Endothelial cell of umbilical vein (primary cell): ENCODE measurements at regions not wholly inside any gene's neighbourhood (a gene's known extent, or its start where the extent isn't known, plus 50 kb on each side); places are given as distances from the start of the nearest gene placed in this dataset.

ENCODE experiments used
- CTCF ChIP-seq, 2 donors: IDR thresholded peaks; 1 replicate in 1 of 2; 2 replicates in 1 of 2; pipeline ENCODE4 v1.5.1; 2011; ENCODE audit warnings: low read length in 2 of 2, mild to moderate bottlenecking in 2 of 2, moderate library complexity in 2 of 2, control low read depth in 1 of 2, inconsistent platforms in 1 of 2, low read depth in 1 of 2; ENCODE audit not compliant: insufficient read depth in 1 of 2; ENCODE audit errors: extremely low read depth in 1 of 2
- EZH2 ChIP-seq: IDR thresholded peaks from 2 replicates; pipeline ENCODE4 v1.6.1; 2012; ENCODE audit warnings: borderline replicate concordance, low read depth, mild to moderate bottlenecking, moderate library complexity, low read length, inconsistent platforms; ENCODE audit not compliant: severe bottlenecking
- FOS ChIP-seq: IDR thresholded peaks from 2 replicates; pipeline ENCODE4 v1.6.1; 2011; ENCODE audit warnings: mild to moderate bottlenecking, low read length, moderate library complexity, borderline replicate concordance; ENCODE audit not compliant: insufficient read depth
- GATA2 ChIP-seq: IDR thresholded peaks from 2 replicates; pipeline ENCODE4 v1.7.0; 2011; ENCODE audit warnings: low read depth, mild to moderate bottlenecking, moderate library complexity, mixed read lengths, low read length; ENCODE audit not compliant: insufficient read length, insufficient read depth
- JUN ChIP-seq: IDR thresholded peaks from 2 replicates; pipeline ENCODE4 v1.6.1; 2011; ENCODE audit warnings: borderline replicate concordance, low read depth; ENCODE audit not compliant: insufficient read length, insufficient read depth
- MAX ChIP-seq: IDR thresholded peaks from 2 replicates; pipeline ENCODE4 v1.6.1; 2011; ENCODE audit not compliant: insufficient read depth, insufficient read length
- MYC ChIP-seq: IDR thresholded peaks from one replicate; pipeline ENCODE4 v1.6.1; 2011; ENCODE audit warnings: mild to moderate bottlenecking, low read depth, low read length
- POLR2A ChIP-seq: IDR thresholded peaks from 2 replicates; pipeline ENCODE4 v1.6.1; 2012; ENCODE audit warnings: low read depth, mild to moderate bottlenecking, control low read depth, low read length
- POLR2AphosphoS5 ChIP-seq: IDR thresholded peaks from 2 replicates; pipeline ENCODE4 v1.6.1; 2012; ENCODE audit warnings: low read depth, mild to moderate bottlenecking, control low read depth, low read length, moderate library complexity; ENCODE audit not compliant: insufficient read depth

- no peak for TF ChIP-seq CTCF (IDR thresholded peaks at IDR 0.05; ENCODE audit: extremely low read depth in 1 of 2, insufficient read depth in 1 of 2, low read depth in 1 of 2, low read length in 2 of 2)
- TF ChIP-seq POLR2A, result no peak
- no peak for TF ChIP-seq MYC
- TF ChIP-seq POLR2AphosphoS5, result no peak
- no peak for TF ChIP-seq EZH2
- no peak for TF ChIP-seq JUN
- TF ChIP-seq MAX, result no peak
- no peak for TF ChIP-seq GATA2
- no peak for TF ChIP-seq FOS
Measured at GRCh38 chr14:104239185-104239775, 100.9 kb downstream of the KIF26A start.
